Upper lobe of right lung (tissue), 1 donor: ENCODE measurements at regions not wholly inside any gene's neighbourhood (a gene's known extent, or its start where the extent isn't known, plus 50 kb on each side); places are given as distances from the start of the nearest gene placed in this dataset.

ENCODE experiments used
- ATAC-seq: fragments of 200-7000 bp; cut with Tn5 transposase; one replicate; pipeline ENCODE4 v1.9.1; 2020; ENCODE audit warnings: mild to moderate bottlenecking, moderate library complexity
- DNase-seq: peaks from one replicate; pipeline ENCODE4 v3.0.0-alpha.2; 2020
- H3K27ac ChIP-seq: fragments of 200-600 bp; one replicate; pipeline ENCODE4 v1.8.0; 2022
- H3K27me3 ChIP-seq: fragments of 200-600 bp; one replicate; pipeline ENCODE4 v1.8.0; 2022; ENCODE audit warnings: mild to moderate bottlenecking
- H3K36me3 ChIP-seq: fragments of 200-600 bp; one replicate; pipeline ENCODE4 v1.8.0; 2022
- H3K4me1 ChIP-seq: fragments of 200-600 bp; one replicate; pipeline ENCODE4 v1.8.0; 2022
- H3K4me3 ChIP-seq: fragments of 200-600 bp; one replicate; pipeline ENCODE4 v1.8.0; 2022; ENCODE audit warnings: mild to moderate bottlenecking
- H3K9me3 ChIP-seq: fragments of 200-600 bp; one replicate; pipeline ENCODE4 v1.8.0; 2022
- intact Hi-C: fragments of 100-400 bp; cut with DNase I; formaldehyde crosslinking; loops from one replicate; pipeline ENCODE4 v1.11.0; 2022
- TF ChIP-seq, protein P1 (sequence below): fragments of 200-600 bp; IDR thresholded peaks from one replicate; pipeline ENCODE4 v1.8.0; 2022; ENCODE audit warnings: antibody characterized with exemption
- donor health status: DM: no; HTN: yes; CAD: no; lungs with severe emphysema.

DNA sequence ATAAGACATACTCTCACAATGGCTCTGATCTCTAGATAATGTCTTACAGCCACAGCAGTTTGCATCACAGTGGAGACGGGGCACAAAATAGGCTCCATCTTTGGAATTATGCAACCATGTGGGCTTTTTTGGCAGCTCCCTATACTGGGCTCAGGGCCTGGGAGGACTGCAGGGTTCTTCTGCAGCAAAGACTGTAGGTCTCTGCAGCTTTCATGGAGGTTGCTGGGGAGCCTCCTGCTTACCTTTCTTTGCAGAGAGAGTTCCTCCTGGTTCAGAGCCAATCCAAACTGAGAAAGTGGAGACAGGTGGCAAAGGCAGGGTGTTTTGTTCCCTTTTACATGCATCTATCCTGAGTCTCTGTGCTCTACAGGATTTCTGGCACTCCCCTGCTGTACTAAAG is 558.0 kb downstream of the TLR4 start:
- DNase-seq (no peak), ATAC-seq (no peak)
- no peak overlapping the region for H3K4me3 ChIP-seq
- no peaks in the 10 kb centered on the region for H3K27me3 ChIP-seq
- TF ChIP-seq, protein P1, sequence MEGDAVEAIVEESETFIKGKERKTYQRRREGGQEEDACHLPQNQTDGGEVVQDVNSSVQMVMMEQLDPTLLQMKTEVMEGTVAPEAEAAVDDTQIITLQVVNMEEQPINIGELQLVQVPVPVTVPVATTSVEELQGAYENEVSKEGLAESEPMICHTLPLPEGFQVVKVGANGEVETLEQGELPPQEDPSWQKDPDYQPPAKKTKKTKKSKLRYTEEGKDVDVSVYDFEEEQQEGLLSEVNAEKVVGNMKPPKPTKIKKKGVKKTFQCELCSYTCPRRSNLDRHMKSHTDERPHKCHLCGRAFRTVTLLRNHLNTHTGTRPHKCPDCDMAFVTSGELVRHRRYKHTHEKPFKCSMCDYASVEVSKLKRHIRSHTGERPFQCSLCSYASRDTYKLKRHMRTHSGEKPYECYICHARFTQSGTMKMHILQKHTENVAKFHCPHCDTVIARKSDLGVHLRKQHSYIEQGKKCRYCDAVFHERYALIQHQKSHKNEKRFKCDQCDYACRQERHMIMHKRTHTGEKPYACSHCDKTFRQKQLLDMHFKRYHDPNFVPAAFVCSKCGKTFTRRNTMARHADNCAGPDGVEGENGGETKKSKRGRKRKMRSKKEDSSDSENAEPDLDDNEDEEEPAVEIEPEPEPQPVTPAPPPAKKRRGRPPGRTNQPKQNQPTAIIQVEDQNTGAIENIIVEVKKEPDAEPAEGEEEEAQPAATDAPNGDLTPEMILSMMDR, result no peak
- H3K9me3 ChIP-seq, result peaks cover 2% of the 10 kb centered on the region
- H3K36me3 ChIP-seq, result no peaks in the 10 kb centered on the region
- intact Hi-C loops, result no loop called here
- H3K27ac ChIP-seq, result no peak overlapping the region
- no peaks in the 10 kb centered on the region for H3K4me1 ChIP-seq

DNA sequence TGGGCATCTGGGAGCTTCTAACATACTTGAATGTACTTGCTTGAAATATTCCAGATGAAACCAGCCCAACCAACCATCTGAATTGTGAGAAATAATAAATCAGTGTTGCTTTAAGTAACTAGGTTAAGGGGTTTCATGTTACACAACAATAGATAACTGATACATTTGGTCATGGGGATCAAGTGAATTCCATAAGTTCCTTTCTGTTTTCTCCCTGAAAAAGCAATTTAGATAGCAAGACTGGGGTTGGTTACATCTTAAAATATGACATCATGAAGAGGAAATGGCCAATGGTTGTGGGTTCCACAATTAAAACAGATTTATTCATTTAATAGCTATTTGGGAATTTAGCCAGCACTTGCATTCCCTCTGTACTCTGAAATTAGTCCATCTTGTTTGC is 559.7 kb downstream of the TLR4 start:
- no peak for DNase-seq
- no peak for ATAC-seq
- H3K27ac ChIP-seq, result no peak overlapping the region
- intact Hi-C loops, result no loop called here
- H3K4me1 ChIP-seq, result no peaks in the 10 kb centered on the region
- H3K36me3 ChIP-seq, result no peaks in the 10 kb centered on the region
- H3K27me3 ChIP-seq, result no peaks in the 10 kb centered on the region
- H3K4me3 ChIP-seq, result no peak overlapping the region
- TF ChIP-seq, protein P1, result no peak
- no peaks in the 10 kb centered on the region for H3K9me3 ChIP-seq

DNA sequence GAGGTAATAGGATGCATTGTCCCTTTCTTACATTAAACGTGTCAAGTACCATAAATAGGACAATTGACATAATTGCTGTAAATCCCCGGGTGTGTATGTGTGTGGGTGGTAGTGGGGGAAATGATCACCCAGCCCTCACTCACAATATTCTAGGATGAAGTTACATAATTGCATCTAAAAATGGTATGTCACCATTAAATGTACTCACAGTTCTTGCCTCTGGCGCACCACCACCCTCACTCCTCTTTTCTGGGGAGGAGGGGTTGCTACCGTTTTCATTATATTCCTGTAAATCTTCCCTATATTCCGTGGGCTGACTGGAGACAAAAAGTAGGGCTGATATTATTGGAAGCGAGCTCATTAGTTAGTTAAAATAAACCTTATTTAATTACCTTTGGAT is 563.8 kb downstream of the TLR4 start:
- Histone ChIP-seq H3K9me3 (no peaks in the 10 kb centered on the region), H3K4me1 (no peaks in the 10 kb centered on the region), H3K4me3 (no peak overlapping the region), H3K27ac (no peak overlapping the region), H3K36me3 (no peaks in the 10 kb centered on the region), H3K27me3 (no peaks in the 10 kb centered on the region)
- TF ChIP-seq, protein P1, result no peak
- intact Hi-C loops, result no loop called here
- no peak for ATAC-seq
- no peak for DNase-seq

DNA sequence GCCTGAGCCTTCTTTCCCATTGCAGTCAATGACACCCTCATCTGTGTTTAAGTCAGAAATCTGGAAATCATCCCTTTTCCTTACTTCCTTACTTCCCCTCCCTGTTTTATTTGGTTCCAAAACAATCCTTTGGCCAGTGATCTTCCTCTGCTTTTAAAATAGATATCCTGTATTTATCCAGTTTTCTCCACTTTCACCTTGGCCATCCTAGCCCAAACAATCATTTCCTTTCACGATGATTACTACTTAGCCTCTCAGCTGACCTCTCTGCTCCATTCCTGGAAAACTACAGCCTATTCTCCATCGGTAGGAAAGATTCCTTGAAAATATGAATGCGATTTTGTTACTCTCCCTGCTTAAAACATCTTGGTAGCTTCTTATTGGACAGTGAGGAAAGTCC is 565.4 kb downstream of the TLR4 start:
- ATAC-seq (no peak), DNase-seq (no peak)
- TF ChIP-seq, protein P1, result no peak
- Histone ChIP-seq H3K4me1 (no peaks in the 10 kb centered on the region), H3K36me3 (no peaks in the 10 kb centered on the region), H3K27me3 (no peaks in the 10 kb centered on the region), H3K4me3 (no peak overlapping the region), H3K9me3 (no peaks in the 10 kb centered on the region), H3K27ac (no peak overlapping the region)
- intact Hi-C loops, result no loop called here

DNA sequence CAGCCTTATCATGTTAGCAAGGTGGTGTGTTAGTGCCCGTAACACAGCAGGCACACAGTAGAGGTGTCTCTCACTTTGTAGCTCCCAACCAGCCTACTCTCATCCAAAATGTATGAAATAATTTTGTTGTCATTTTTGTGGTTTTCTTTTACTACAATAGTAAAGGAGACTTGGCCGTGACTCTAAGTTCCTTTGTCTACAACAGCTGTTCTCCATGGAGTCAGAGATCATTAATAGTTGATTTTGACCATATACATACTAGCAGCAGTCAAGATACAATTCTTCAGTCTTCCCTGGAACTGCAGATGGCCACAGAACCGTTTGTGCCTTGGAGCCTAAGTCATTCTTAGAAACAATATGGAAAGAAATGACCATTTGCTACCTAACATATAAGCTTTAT is 567.1 kb downstream of the TLR4 start:
- intact Hi-C loops, result no loop called here

DNA sequence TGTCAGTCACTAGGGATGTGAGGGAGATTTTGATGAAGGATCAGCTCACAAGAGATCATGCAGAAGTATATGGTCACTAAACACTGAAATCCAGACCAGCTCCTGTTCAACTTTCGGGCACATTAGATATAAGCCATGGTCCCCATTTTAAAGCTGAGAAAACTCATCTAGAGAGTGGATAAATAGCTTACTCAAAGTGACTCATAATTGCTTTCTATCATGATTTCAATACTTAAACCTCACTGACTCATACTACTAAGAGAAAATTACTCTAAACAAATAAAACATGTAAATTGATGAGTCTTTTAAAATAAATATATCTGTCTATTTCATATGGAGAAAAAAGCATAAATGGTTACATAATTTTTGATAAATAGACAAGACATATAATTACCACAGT is 567.7 kb downstream of the TLR4 start:
- TF ChIP-seq, protein P1, result no peak
- ATAC-seq, result no peak
- Histone ChIP-seq H3K4me3 (no peak overlapping the region), H3K4me1 (no peaks in the 10 kb centered on the region), H3K9me3 (no peaks in the 10 kb centered on the region), H3K27me3 (no peaks in the 10 kb centered on the region), H3K36me3 (no peaks in the 10 kb centered on the region), H3K27ac (no peak overlapping the region)
- DNase-seq, result no peak
- intact Hi-C loops, result no loop called here

More for the DNA sequence above, 567.1 kb downstream of the TLR4 start:
- Histone ChIP-seq H3K4me1 (no peaks in the 10 kb centered on the region), H3K27ac (no peak overlapping the region), H3K4me3 (no peak overlapping the region), H3K36me3 (no peaks in the 10 kb centered on the region), H3K9me3 (no peaks in the 10 kb centered on the region), H3K27me3 (no peaks in the 10 kb centered on the region)
- TF ChIP-seq, protein P1, result no peak
- DNase-seq, result no peak
- no peak for ATAC-seq
